ENCODE measurements at regions not wholly inside any gene's neighbourhood (a gene's known extent, or its start where the extent isn't known, plus 50 kb on each side); places are given as distances from the start of the nearest gene placed in this dataset.
A peak's percentile ranks its signal among the peaks of the same experiment; 100 is the strongest.
"Not testable (repeated sequence)": the region's sequence is repeated elsewhere in the genome, so short reads cannot be mapped to it uniquely, and the experiment has no call there.

DNA sequence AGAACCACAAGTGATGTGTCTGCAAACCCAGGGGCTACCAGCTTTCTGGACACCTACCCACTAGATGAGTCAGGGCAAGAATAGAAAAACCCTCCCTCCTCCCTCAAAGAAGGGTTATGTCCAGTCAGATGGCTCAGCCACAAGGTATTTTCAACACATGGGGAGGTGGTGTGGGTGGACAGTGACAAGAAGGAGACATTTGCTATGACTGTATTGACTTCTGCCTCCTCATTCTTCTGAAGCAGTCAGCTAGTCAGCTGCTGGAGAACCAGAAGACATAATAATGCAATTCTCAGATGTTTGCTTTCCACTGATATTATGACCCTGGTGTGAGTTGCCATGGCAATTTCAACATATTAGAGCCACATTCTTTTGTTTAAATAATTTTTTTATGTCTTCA is 66.7 kb upstream of the GOLGA8B start:
- no peak for DNase-seq

DNA sequence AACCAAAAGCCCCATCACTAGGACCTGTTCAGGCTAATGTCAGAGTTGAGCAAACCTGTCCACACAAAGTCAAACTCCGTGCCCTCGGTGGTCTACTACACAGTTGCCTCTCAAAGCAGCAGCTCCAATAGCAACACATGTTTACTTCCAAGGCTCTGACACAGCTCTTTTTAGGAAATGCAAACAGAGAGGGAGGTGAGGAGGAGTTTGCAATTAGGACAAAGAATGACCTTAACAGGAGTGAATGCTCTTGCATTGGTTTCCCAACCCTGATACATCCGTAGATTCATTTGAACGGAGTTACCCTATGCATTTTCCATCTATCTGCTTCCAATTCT is 64.8 kb upstream of the GOLGA8B start:
- DNase-seq, result no peak

DNA sequence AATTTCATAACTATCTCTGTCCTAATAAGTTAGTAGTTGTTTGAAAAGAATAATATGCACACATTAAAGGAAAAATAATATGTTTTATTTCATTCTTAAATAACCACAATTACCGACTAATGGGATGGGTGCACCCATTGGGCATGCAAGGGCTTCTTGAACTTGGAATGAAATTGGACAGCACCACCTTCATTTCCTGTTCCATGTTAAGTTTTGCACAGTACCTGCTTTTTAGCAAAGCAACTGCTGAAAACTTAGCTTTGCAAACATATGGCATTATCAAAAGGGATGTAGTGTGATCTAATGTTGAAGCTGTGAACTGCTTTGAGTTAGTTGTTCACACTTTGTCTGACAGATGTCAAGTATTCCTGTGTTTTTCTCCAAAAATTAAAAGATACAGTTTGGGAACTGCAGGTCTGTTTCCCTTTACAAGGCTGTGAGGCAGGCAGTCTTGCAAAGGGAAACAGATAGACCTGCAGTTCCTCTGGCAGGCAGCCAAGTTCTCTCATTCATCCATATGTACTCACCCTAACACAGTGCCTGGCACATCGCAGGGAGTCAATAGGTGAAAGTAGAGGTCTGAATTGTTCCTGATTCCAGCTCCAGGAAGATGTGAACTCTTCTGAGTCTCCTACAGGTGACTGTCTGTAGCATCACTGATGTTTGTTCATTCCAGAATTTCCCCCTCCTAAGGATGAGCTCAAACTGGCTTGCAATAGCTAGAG is 64.3 kb upstream of the GOLGA8B start:
- peak in 1 of 2 donors; percentile 1 for DNase-seq

DNA sequence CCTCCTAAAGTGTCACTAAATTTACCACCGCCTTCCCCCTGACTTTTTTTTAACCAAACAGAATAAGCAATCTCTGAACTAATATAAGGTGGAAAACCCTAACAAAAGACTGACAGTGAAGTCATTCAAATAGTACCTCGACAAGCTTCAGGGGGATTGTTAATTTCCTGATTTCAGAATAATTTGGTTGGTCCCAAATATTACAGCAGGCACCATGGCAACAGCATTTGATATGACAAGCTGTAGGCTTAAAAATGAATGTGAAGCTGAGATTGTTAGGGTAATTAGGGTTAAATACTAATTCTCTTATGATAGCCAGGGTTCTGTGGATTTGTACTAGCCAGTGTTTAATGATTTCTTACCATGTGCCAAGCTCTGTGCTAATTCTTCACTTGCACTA is 63.5 kb upstream of the GOLGA8B start:
- no peak for DNase-seq

DNA sequence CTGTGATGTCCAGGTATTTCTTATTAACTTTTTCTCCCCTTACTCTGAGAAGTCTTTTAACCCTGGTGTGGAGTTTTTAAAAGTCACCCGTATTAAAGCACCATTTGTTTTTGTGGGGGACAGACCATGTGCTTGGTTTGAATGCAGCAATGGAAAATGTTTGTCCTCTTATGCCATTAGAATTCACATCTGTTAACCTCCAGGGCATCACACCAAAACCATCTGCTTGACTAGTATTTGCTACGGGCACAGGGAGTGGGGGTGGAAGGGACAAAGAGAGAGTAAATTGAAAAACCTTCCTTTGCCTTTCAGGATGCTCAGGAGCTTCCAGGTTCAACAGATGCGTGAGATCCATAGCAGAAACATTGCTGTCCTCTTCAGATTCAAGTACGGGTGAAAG is 61.4 kb upstream of the GOLGA8B start:
- no peak for DNase-seq

DNA sequence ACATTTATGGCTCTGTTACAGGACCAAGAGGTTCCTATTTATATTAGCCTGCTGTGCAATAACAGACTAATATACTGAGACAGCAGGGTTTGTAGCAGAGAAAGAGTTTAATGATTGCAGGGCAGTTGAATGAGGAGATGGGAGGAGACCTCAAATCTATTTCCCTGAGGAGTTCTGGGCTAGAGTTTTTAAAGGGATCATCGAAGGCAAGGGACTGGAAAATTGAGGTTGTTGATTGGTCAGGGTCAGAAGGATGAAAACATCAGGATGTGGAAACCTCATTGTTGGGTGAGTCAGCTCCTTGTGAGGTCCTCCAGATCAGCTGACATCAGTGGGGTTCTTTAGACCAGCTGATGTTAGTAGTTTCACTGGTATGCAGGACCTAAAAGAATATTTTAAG is 60.6 kb upstream of the GOLGA8B start:
- DNase-seq, result no peak

DNA sequence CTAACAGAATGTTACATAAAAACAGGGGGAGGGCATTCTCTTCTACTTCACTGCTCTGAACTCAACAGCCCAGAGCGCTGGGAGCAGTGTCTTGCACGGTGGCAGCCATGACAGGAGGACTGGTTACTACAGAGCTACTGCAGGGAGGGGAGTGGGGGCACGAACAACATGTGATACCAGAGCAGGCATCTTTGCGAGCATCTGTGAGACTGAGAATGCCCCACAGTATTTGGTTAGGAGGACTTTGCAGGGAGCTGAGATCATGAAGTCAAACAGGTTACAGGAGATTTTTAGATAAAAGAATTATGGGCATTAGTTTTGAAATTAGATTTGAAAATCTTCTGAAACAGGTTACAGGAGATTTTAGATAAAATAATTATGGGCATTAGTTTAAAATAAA is 58.8 kb upstream of the GOLGA8B start:
- no peak for DNase-seq

DNA sequence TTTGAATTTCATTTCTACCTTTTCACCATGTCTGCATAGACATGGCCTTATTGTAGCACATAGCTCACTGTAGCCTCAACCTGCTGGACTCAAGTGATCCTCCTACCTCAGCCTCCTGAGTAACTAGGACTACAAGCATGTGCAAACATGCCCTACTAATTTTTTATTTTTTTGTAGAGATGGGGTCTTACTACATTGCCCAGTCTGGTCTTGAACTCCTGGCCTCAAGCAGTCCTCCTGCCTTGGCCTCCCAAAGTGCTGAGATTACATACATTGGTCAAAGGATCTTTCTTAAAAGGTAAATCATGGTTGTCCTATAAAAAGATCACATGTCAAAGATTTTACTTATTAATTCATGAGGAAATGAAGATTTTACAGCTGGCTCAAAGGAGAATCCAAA is 57.2 kb upstream of the GOLGA8B start:
- DNase-seq, result no peak

DNA sequence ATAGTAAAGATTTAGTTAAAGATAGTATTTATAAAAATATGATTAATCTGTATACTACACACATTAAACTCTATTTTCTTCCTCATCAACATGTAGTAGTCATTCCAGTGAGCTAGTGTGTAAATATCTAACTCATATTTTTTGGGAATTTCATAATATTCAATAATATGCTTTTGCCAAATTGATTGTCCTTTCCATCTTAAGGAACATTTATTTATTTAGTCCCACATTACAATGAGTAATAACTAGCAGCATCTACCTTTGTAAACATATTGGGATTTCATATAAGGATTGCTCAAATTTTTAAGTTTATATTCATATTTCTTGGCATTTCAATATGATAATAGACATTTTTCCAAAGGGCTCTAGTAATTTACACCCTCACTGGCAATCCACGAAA is 53.9 kb upstream of the GOLGA8B start:
- DNase-seq, result no peak

DNA sequence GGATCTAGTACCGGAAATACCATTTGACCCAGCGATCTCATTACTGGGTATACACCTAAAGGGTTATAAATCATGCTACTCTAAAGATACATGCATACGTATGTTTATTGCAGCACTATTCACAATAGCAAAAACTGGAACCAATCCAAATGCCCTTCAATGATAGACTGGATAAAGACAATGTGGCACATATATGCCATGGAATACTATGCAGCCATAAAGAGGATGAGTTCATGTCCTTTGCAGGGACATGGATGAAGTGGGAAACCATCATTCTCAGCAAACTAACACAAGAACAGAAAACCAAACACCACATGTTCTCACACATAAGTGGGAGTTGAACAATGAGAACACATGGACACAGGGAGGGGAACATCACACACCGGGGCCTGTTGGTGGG is 50.2 kb upstream of the GOLGA8B start:
- not testable (repeated sequence) for DNase-seq
